OCI-LY3 (cell line): ENCODE measurements at regions not wholly inside any gene's neighbourhood (a gene's known extent, or its start where the extent isn't known, plus 50 kb on each side); places are given as distances from the start of the nearest gene placed in this dataset.

Experiments used
- EZH2phosphoT487 ChIP-seq: fragments of 200-600 bp; shearing (Covaris generic); IDR thresholded peaks from 2 replicates; pipeline ENCODE4 v1.6.1; 2018; ENCODE audit warnings: antibody characterized with exemption, mixed run types, low read depth
- TF ChIP-seq, protein P1 (sequence below): fragments of 200-600, 300-600 bp; sonication (generic); IDR thresholded peaks from 2 replicates; pipeline ENCODE4 v1.5.1; 2014; ENCODE audit warnings: antibody characterized with exemption, low read length, low read depth

DNA sequence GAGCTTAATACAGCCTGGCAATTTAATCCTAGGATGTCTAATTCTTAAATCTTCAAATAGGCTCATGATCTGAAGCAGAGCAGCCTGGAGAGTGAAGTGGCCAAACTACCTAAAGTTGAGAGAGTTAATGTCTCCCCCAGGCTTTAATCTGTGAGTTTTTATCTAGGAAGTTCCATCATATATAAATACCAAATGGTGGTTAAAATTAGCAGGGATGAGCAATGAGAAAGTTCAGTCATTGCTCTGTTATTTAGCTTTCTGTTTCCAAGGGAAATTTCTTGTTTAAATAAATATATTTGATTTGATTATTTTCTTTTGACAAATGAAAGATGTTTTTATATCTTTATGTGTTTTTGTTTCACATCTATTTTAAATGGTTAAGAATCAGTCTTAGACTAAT is 274.4 kb upstream of the UMPS start:
- TF ChIP-seq, protein P1, sequence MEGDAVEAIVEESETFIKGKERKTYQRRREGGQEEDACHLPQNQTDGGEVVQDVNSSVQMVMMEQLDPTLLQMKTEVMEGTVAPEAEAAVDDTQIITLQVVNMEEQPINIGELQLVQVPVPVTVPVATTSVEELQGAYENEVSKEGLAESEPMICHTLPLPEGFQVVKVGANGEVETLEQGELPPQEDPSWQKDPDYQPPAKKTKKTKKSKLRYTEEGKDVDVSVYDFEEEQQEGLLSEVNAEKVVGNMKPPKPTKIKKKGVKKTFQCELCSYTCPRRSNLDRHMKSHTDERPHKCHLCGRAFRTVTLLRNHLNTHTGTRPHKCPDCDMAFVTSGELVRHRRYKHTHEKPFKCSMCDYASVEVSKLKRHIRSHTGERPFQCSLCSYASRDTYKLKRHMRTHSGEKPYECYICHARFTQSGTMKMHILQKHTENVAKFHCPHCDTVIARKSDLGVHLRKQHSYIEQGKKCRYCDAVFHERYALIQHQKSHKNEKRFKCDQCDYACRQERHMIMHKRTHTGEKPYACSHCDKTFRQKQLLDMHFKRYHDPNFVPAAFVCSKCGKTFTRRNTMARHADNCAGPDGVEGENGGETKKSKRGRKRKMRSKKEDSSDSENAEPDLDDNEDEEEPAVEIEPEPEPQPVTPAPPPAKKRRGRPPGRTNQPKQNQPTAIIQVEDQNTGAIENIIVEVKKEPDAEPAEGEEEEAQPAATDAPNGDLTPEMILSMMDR, result no peak
- TF ChIP-seq EZH2phosphoT487, result no peak
